Right lobe of liver (tissue), 4 donors: ENCODE measurements at regions not wholly inside any gene's neighbourhood (a gene's known extent, or its start where the extent isn't known, plus 50 kb on each side); places are given as distances from the start of the nearest gene placed in this dataset.

Experiments
- POLR2A ChIP-seq: fragments of 450-650 bp; IDR thresholded peaks from one replicate; pipeline ENCODE4 v1.6.1; 2017; ENCODE audit warnings: antibody characterized with exemption, mild to moderate bottlenecking
- TF ChIP-seq, protein P1 (sequence below), 4 donors: fragments of 200-600 bp in 3 of 4; fragments of 450-650 bp in 1 of 4; IDR thresholded peaks; one replicate each; pipeline versions ENCODE4 v1.5.1 to v1.8.0; 2016 to 2022; ENCODE audit warnings: antibody characterized with exemption in 4 of 4, mild to moderate bottlenecking in 2 of 4
- donor health status: DM: no; HTN: no; CAD: no.
- donor health status: DM: no; HTN: no; CAD: no.
- donor health status: DM: no; HTN: yes; CAD: no.

DNA sequence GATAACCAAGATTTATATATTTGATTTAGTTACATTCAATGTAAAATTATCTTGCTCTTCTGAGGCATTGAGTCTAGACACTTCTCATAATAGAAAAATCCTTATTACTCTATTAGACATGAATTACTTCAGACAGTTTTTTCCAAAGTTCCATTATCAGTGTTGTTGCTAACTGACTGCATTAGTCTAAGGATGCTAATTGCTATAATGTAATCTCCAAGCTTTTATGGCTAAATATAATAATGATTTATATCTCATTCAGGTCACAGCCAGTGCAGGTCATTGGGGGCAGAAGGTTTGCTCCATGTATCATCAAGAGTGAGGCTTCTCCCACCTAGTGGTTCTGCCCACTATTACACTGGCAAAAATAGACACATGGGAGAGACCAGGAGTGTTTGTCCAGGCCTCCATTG, 377.2 kb upstream of the DDI1 start:
- TF ChIP-seq, protein P1, sequence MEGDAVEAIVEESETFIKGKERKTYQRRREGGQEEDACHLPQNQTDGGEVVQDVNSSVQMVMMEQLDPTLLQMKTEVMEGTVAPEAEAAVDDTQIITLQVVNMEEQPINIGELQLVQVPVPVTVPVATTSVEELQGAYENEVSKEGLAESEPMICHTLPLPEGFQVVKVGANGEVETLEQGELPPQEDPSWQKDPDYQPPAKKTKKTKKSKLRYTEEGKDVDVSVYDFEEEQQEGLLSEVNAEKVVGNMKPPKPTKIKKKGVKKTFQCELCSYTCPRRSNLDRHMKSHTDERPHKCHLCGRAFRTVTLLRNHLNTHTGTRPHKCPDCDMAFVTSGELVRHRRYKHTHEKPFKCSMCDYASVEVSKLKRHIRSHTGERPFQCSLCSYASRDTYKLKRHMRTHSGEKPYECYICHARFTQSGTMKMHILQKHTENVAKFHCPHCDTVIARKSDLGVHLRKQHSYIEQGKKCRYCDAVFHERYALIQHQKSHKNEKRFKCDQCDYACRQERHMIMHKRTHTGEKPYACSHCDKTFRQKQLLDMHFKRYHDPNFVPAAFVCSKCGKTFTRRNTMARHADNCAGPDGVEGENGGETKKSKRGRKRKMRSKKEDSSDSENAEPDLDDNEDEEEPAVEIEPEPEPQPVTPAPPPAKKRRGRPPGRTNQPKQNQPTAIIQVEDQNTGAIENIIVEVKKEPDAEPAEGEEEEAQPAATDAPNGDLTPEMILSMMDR (IDR thresholded peaks at IDR 0.05): no peak
- no peak for TF ChIP-seq POLR2A
